Endothelial cell of umbilical vein (primary cell): ENCODE measurements at regions not wholly inside any gene's neighbourhood (a gene's known extent, or its start where the extent isn't known, plus 50 kb on each side); places are given as distances from the start of the nearest gene placed in this dataset.

Experiments
- BruUV-seq: library from RNA; stranded (reverse); fragments of 400-500 nt; replicated peaks from 2 replicates; lab custom pipeline; 2021; lab: Mats Ljungman, UMichigan
- CTCF ChIA-PET: fragments of 300-600, 350-600 bp; sonication (Branson Sonifier 250); formaldehyde crosslinking; loops from one replicate; lab custom pipeline; 2021; ENCODE audit warnings: antibody characterized with exemption, inconsistent platforms; lab: Charles Lee
- POLR2A ChIA-PET: fragments of 300-600, 350-600 bp; sonication (Branson Sonifier 250); formaldehyde crosslinking; loops from one replicate; lab custom pipeline; 2021; ENCODE audit warnings: antibody characterized with exemption, inconsistent platforms; lab: Charles Lee
- DNase-seq: peaks from one replicate; pipeline ENCODE4 v3.0.0-alpha.2; 2011; ENCODE audit warnings: low read depth, low spot score
- FAIRE-seq: peaks from 2 replicates; lab custom pipeline; 2011; peaks lifted over from hg19 to GRCh38; lab: Jason Lieb, UNC
- H2AFZ ChIP-seq: 2 replicates; pipeline ENCODE4 v1.6.0; 2012; ENCODE audit warnings: low read depth, low read length, control low read depth, inconsistent platforms
- H3K27ac ChIP-seq: 2 replicates; pipeline ENCODE4 v1.5.1; 2011; ENCODE audit warnings: low read depth, mild to moderate bottlenecking, control low read depth, low read length, moderate library complexity; ENCODE audit not compliant: insufficient read depth
- H3K27me3 ChIP-seq, 2 experiments: 2 replicates each; pipeline versions ENCODE4 v1.6.0 to v1.6.1; 2011; ENCODE audit warnings: low read length in 2 of 2, mixed read lengths in 1 of 2; ENCODE audit not compliant: control insufficient read depth in 2 of 2, insufficient read depth in 2 of 2
- H3K36me3 ChIP-seq, 2 experiments: 2 replicates in 1 of 2; 3 replicates in 1 of 2; pipeline ENCODE4 v1.5.1; 2011; ENCODE audit warnings: low read length in 2 of 2, mild to moderate bottlenecking in 1 of 2, moderate library complexity in 1 of 2; ENCODE audit not compliant: control insufficient read depth in 2 of 2, insufficient read depth in 2 of 2; ENCODE audit errors: extremely low read depth in 1 of 2
- H3K4me1 ChIP-seq: 3 replicates; pipeline ENCODE4 v1.5.1; 2011; ENCODE audit warnings: mild to moderate bottlenecking, low read length; ENCODE audit not compliant: control insufficient read depth, insufficient read depth; ENCODE audit errors: extremely low read depth
- H3K4me2 ChIP-seq: 2 replicates; pipeline ENCODE4 v1.6.1; 2011; ENCODE audit warnings: low read length, control low read depth, mixed read lengths; ENCODE audit not compliant: insufficient read depth
- H3K4me3 ChIP-seq, 3 experiments: fragments of 200-600 bp in 1 of 3; sonication (generic), shearing (Covaris generic) in 1 of 3; replicated peaks in 1 of 3; 2 replicates each; pipeline ENCODE4 v1.5.1; 2011 to 2016; ENCODE audit warnings: control low read depth in 3 of 3, low read length in 3 of 3, mild to moderate bottlenecking in 2 of 3, inconsistent platforms in 1 of 3, low read depth in 1 of 3, moderate library complexity in 1 of 3; ENCODE audit not compliant: insufficient read depth in 1 of 3
- H3K79me2 ChIP-seq: 2 replicates; pipeline ENCODE4 v1.6.0; 2012; ENCODE audit warnings: low read length, inconsistent platforms; ENCODE audit not compliant: control insufficient read depth, insufficient read depth
- H3K9ac ChIP-seq: replicated peaks from 2 replicates; pipeline ENCODE3; 2011; ENCODE audit warnings: low read length, control low read depth; ENCODE audit not compliant: insufficient read depth; ENCODE audit errors: extremely low read depth
- H3K9me1 ChIP-seq: replicated peaks from 3 replicates; pipeline ENCODE4 v1.6.0; 2011; ENCODE audit warnings: mild to moderate bottlenecking, low read length; ENCODE audit not compliant: control insufficient read depth, insufficient read depth; ENCODE audit errors: extremely low read depth
- H3K9me3 ChIP-seq: replicated peaks from 2 replicates; pipeline ENCODE4 v1.5.1; 2012; ENCODE audit warnings: low read length, inconsistent platforms; ENCODE audit not compliant: control insufficient read depth, insufficient read depth
- H4K20me1 ChIP-seq: replicated peaks from 2 replicates; pipeline ENCODE3; 2011; ENCODE audit warnings: mild to moderate bottlenecking, low read length; ENCODE audit not compliant: control insufficient read depth, insufficient read depth; ENCODE audit errors: extremely low read depth
- CTCF ChIP-seq, 2 donors: IDR thresholded peaks; 1 replicate in 1 of 2; 2 replicates in 1 of 2; pipeline ENCODE4 v1.5.1; 2011; ENCODE audit warnings: low read length in 2 of 2, mild to moderate bottlenecking in 2 of 2, moderate library complexity in 2 of 2, control low read depth in 1 of 2, inconsistent platforms in 1 of 2, low read depth in 1 of 2; ENCODE audit not compliant: insufficient read depth in 1 of 2; ENCODE audit errors: extremely low read depth in 1 of 2
- EZH2 ChIP-seq: IDR thresholded peaks from 2 replicates; pipeline ENCODE4 v1.6.1; 2012; ENCODE audit warnings: borderline replicate concordance, low read depth, mild to moderate bottlenecking, moderate library complexity, low read length, inconsistent platforms; ENCODE audit not compliant: severe bottlenecking
- FOS ChIP-seq: IDR thresholded peaks from 2 replicates; pipeline ENCODE4 v1.6.1; 2011; ENCODE audit warnings: mild to moderate bottlenecking, low read length, moderate library complexity, borderline replicate concordance; ENCODE audit not compliant: insufficient read depth
- GATA2 ChIP-seq: IDR thresholded peaks from 2 replicates; pipeline ENCODE4 v1.7.0; 2011; ENCODE audit warnings: low read depth, mild to moderate bottlenecking, moderate library complexity, mixed read lengths, low read length; ENCODE audit not compliant: insufficient read length, insufficient read depth
- JUN ChIP-seq: IDR thresholded peaks from 2 replicates; pipeline ENCODE4 v1.6.1; 2011; ENCODE audit warnings: borderline replicate concordance, low read depth; ENCODE audit not compliant: insufficient read length, insufficient read depth
- MAX ChIP-seq: IDR thresholded peaks from 2 replicates; pipeline ENCODE4 v1.6.1; 2011; ENCODE audit not compliant: insufficient read depth, insufficient read length
- MYC ChIP-seq: IDR thresholded peaks from one replicate; pipeline ENCODE4 v1.6.1; 2011; ENCODE audit warnings: mild to moderate bottlenecking, low read depth, low read length
- POLR2A ChIP-seq: IDR thresholded peaks from 2 replicates; pipeline ENCODE4 v1.6.1; 2012; ENCODE audit warnings: low read depth, mild to moderate bottlenecking, control low read depth, low read length
- POLR2AphosphoS5 ChIP-seq: IDR thresholded peaks from 2 replicates; pipeline ENCODE4 v1.6.1; 2012; ENCODE audit warnings: low read depth, mild to moderate bottlenecking, control low read depth, low read length, moderate library complexity; ENCODE audit not compliant: insufficient read depth
- dilution Hi-C: fragments of 300-500 bp; cut with MboI; formaldehyde crosslinking; loops from one replicate; pipeline ENCODE4 v1.15.0; 2019; ENCODE audit warnings: low sequenced_read_pairs; ENCODE audit not compliant: extremely low pct_ligation_motif_present
- intact Hi-C: fragments of 100-400 bp; cut with micrococcal nuclease; formaldehyde crosslinking; loops from one replicate; pipeline ENCODE4 v1.10.0; 2022

DNA sequence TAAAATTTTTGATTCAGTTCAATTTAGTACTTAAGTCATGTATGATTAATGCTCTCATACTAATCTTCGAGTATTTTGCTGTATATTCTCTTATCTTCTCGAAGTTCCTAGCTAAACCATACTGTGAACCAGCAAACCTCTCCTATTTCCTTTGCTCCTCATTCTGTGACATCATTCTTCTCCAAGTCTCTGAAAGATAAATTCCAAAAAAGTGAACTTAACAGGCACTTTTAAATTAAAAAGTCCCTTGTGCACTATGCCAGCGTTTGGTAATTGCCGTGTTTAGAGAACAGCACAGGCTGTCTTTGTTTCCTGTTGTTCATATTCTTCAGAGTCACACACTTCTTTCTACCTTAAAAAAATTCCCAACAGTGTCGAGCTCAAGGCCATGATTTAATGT, 188.4 kb upstream of the PHACTR1 start:
- peak overlapping the region; percentile 34 for H3K4me2 ChIP-seq
- no peak for TF ChIP-seq CTCF (IDR thresholded peaks at IDR 0.05; ENCODE audit: extremely low read depth in 1 of 2, insufficient read depth in 1 of 2, low read depth in 1 of 2, low read length in 2 of 2)
- no peak for TF ChIP-seq JUN
- no peak for TF ChIP-seq FOS
- no peak for TF ChIP-seq POLR2AphosphoS5
- TF ChIP-seq MYC, result no peak
- TF ChIP-seq EZH2, result no peak
- no peak for TF ChIP-seq POLR2A
- TF ChIP-seq MAX, result no peak
- TF ChIP-seq GATA2, result no peak
- CTCF ChIA-PET, result interaction anchor here (1.2 kb wide), 2 partner anchors 8 to 40 kb away, joined by 3 to 4 read pairs; no protein-coding TSS in a partner anchor
- peaks cover 24% of the 10 kb centered on the region for H3K4me1 ChIP-seq
- intact Hi-C loops (loop anchor here (1.0 to 2.0 kb wide), 2 partner anchors 9 to 37 kb away; no protein-coding TSS in a partner anchor), dilution Hi-C loops (no loop called here)
- no peaks in the 10 kb centered on the region for H3K9me3 ChIP-seq
- DNase-seq, result no peak
- no peaks in the 10 kb centered on the region for H3K27me3 ChIP-seq
- H3K79me2 ChIP-seq, result no peaks in the 10 kb centered on the region
- H3K36me3 ChIP-seq, result no peaks in the 10 kb centered on the region
- no peak for FAIRE-seq
- no peak overlapping the region for H3K4me3 ChIP-seq
- POLR2A ChIA-PET, result interaction anchor here (0.8 kb wide), 1 partner anchor 45 kb away, joined by 3 read pairs; no protein-coding TSS in a partner anchor
- BruUV-seq, result TSS peak; percentile 93
- H4K20me1 ChIP-seq, result no peaks in the 10 kb centered on the region
- H2AFZ ChIP-seq, result peak overlapping the region; percentile 65
- peak overlapping the region; percentile 73 for H3K27ac ChIP-seq
- H3K9ac ChIP-seq, result peak overlapping the region; percentile 33
- H3K9me1 ChIP-seq, result no peaks in the 10 kb centered on the region
